A549 (cell line): ENCODE measurements at regions not wholly inside any gene's neighbourhood (a gene's known extent, or its start where the extent isn't known, plus 50 kb on each side); places are given as distances from the start of the nearest gene placed in this dataset.
A peak's percentile ranks its signal among the peaks of the same experiment; 100 is the strongest.
"Not testable (repeated sequence)": the region's sequence is repeated elsewhere in the genome, so short reads cannot be mapped to it uniquely, and the experiment has no call there.

Source experiments
- ATAC-seq, 2 experiments: fragments of 200-7000 bp in 1 of 2; fragments of >200 bp in 1 of 2; cut with Nextera tagmentation in 1 of 2; cut with Tn5 transposase in 1 of 2; 3 replicates each; pipeline versions ENCODE4 v1.8.0 to v1.9.1; 2018 to 2020; ENCODE audit warnings: mild to moderate bottlenecking in 1 of 2, moderate library complexity in 1 of 2
- CTCF ChIA-PET: fragments of 300-600 bp; sonication (Branson Sonifier 250); formaldehyde crosslinking; extraction: SDS; loops from one replicate; lab custom pipeline; 2021; ENCODE audit warnings: antibody characterized with exemption, inconsistent platforms; lab: Yijun Ruan, JAX
- POLR2A ChIA-PET: fragments of 350-600 bp; formaldehyde crosslinking; extraction: SDS; loops from one replicate; lab custom pipeline; 2021; ENCODE audit warnings: antibody characterized with exemption, inconsistent platforms; lab: Yijun Ruan, JAX
- DNase-seq, 2 experiments: peaks; one replicate each; pipeline versions ENCODE4 v3.0.0 to v3.0.0-alpha.2; 2011 to 2016; ENCODE audit warnings: low read depth in 1 of 2, low spot score in 1 of 2
- FAIRE-seq: peaks from 2 replicates; lab custom pipeline; 2011; peaks lifted over from hg19 to GRCh38; lab: Jason Lieb, UNC
- H3K27ac ChIP-seq, 2 experiments: fragments of >200 bp; sonication (Bioruptor Twin); formaldehyde crosslinking; 3 replicates each; pipeline ENCODE4 v1.5.1; 2016 to 2017
- H3K4me1 ChIP-seq: fragments of >200 bp; sonication (Bioruptor Twin); formaldehyde crosslinking; 3 replicates; pipeline ENCODE4 v1.6.1; 2016
- H3K4me2 ChIP-seq: fragments of >200 bp; sonication (Bioruptor Twin); formaldehyde crosslinking; 3 replicates; pipeline ENCODE4 v1.6.1; 2016
- H3K4me3 ChIP-seq: fragments of >200 bp; sonication (Bioruptor Twin); formaldehyde crosslinking; 3 replicates; pipeline ENCODE4 v1.5.1; 2016
- H3K9me3 ChIP-seq: fragments of >200 bp; sonication (Bioruptor Twin); formaldehyde crosslinking; 3 replicates; pipeline ENCODE4 v1.6.1; 2016
- BHLHE40 ChIP-seq: IDR thresholded peaks from 2 replicates; pipeline ENCODE4 v1.6.1; 2012; ENCODE audit warnings: low read depth, low read length, inconsistent platforms
- CBX2 ChIP-seq: fragments of 200-600 bp; sonication (generic); IDR thresholded peaks from 2 replicates; pipeline ENCODE4 v1.6.1; 2016; ENCODE audit warnings: low read depth, mild to moderate bottlenecking, borderline replicate concordance
- CBX8 ChIP-seq: fragments of 200-600 bp; sonication (generic); IDR thresholded peaks from 2 replicates; pipeline ENCODE4 v1.6.1; 2016
- CEBPB ChIP-seq, 2 experiments: fragments of >200 bp in 1 of 2; sonication (Bioruptor Twin) in 1 of 2; formaldehyde crosslinking in 1 of 2; IDR thresholded peaks; 2 replicates each; pipeline ENCODE4 v1.6.1; 2012 to 2016
- CHD4 ChIP-seq: fragments of 200-600 bp; sonication (generic); IDR thresholded peaks from 2 replicates; pipeline ENCODE4 v1.6.1; 2016; ENCODE audit warnings: antibody characterized with exemption, mild to moderate bottlenecking, borderline replicate concordance
- ESRRA ChIP-seq: fragments of 150-350 bp; IDR thresholded peaks from 2 replicates; pipeline ENCODE4 v1.6.1; 2014; ENCODE audit warnings: mild to moderate bottlenecking, low read length, borderline replicate concordance
- FOSL2 ChIP-seq, 2 experiments: fragments of 450-650 bp in 1 of 2; fragments of >200 bp in 1 of 2; sonication (Bioruptor Twin) in 1 of 2; formaldehyde crosslinking; IDR thresholded peaks; 2 replicates each; pipeline versions ENCODE4 v1.5.0 to v1.6.1; 2016 to 2020; ENCODE audit warnings: mild to moderate bottlenecking in 1 of 2, moderate library complexity in 1 of 2
- FOXS1 ChIP-seq: fragments of 250-450 bp; sonication (Bioruptor Pico); IDR thresholded peaks from 2 replicates; pipeline ENCODE4 v1.5.0; 2020; ENCODE audit warnings: mild to moderate bottlenecking, moderate library complexity
- HDAC2 ChIP-seq: fragments of 200-600 bp; sonication (generic); IDR thresholded peaks from 2 replicates; pipeline ENCODE4 v1.6.1; 2016
- HOXA7 ChIP-seq: fragments of 250-450 bp; sonication (Bioruptor Pico); IDR thresholded peaks from 2 replicates; pipeline ENCODE4 v1.5.0; 2020; ENCODE audit warnings: mild to moderate bottlenecking, moderate library complexity
- HOXB13 ChIP-seq: fragments of 250-450 bp; sonication (Bioruptor Pico); IDR thresholded peaks from 2 replicates; pipeline ENCODE4 v1.5.0; 2020; ENCODE audit warnings: low read depth, mild to moderate bottlenecking, moderate library complexity
- HOXB5 ChIP-seq: fragments of 250-450 bp; sonication (Bioruptor Pico); IDR thresholded peaks from 2 replicates; pipeline ENCODE4 v1.5.0; 2020; ENCODE audit warnings: mild to moderate bottlenecking, moderate library complexity
- JUNB ChIP-seq: fragments of >200 bp; sonication (Bioruptor Twin); formaldehyde crosslinking; IDR thresholded peaks from 2 replicates; pipeline ENCODE4 v1.6.1; 2016
- NFE2L2 ChIP-seq: fragments of 150-350 bp; conservative IDR thresholded peaks from 2 replicates; pipeline ENCODE4 v1.6.1; 2014; ENCODE audit warnings: low read length
- NPAS2 ChIP-seq: fragments of 250-450 bp; sonication (Bioruptor Pico); IDR thresholded peaks from 2 replicates; pipeline ENCODE4 v1.8.0; 2022; ENCODE audit warnings: mild to moderate bottlenecking, moderate library complexity, borderline replicate concordance
- PHF8 ChIP-seq: fragments of 200-600 bp; sonication (generic); IDR thresholded peaks from 2 replicates; pipeline ENCODE4 v1.6.1; 2016; ENCODE audit warnings: low read depth, mild to moderate bottlenecking, antibody characterized with exemption, moderate library complexity, borderline replicate concordance
- RAD21 ChIP-seq, 2 experiments: fragments of >200 bp in 1 of 2; sonication (Bioruptor Twin) in 1 of 2; formaldehyde crosslinking in 1 of 2; IDR thresholded peaks in 1 of 2; conservative IDR thresholded peaks in 1 of 2; 2 replicates in 1 of 2; 3 replicates in 1 of 2; pipeline ENCODE4 v1.6.1; 2012 to 2018; ENCODE audit warnings: inconsistent platforms in 1 of 2
- RCOR1 ChIP-seq: fragments of 150-350 bp; IDR thresholded peaks from 2 replicates; pipeline ENCODE4 v1.6.1; 2014; ENCODE audit warnings: antibody characterized with exemption, low read length, low read depth
- TFCP2L1 ChIP-seq: fragments of 250-450 bp; sonication (Bioruptor Pico); IDR thresholded peaks from 2 replicates; pipeline ENCODE4 v1.5.0; 2021; ENCODE audit warnings: mild to moderate bottlenecking
- TP53 ChIP-seq: fragments of 250-450 bp; sonication (Bioruptor Pico); IDR thresholded peaks from 2 replicates; pipeline ENCODE4 v1.5.0; 2021; ENCODE audit warnings: mild to moderate bottlenecking, moderate library complexity
- WGBS: methylation state at CpG from one replicate; pipeline ENCODE4 v1.1.6; 2017; ENCODE audit errors: missing lambda C conversion rate; 5-methylcytosine and 5-hydroxymethylcytosine counted together
- TF ChIP-seq, protein P1 (sequence below): IDR thresholded peaks from 2 replicates; pipeline ENCODE4 v1.6.1; 2012
- TF ChIP-seq, protein P2 (sequence below): fragments of 450-650 bp; IDR thresholded peaks from 2 replicates; pipeline ENCODE4 v1.6.1; 2014; ENCODE audit warnings: antibody characterized with exemption

DNA sequence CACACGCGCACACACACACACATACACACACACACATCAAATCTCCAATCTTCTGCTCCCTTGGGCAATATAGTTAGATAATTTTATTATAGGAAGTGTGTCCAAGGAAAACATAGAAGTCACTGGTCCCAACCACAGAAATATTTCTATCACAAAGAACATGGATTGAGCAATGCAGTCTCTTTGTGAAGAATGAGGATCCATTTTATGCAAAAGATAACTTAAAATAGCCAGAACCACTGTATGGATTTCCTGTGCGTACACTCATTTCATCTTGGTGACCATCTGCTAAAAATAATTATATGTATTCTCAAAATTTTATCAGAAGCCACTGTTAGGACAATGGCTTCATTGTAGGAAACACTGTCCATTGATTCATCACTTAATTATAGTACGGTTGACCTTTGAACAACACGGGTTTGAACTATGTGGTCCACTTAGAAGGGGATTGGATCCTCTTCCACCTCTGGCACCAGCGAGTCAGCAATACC, 169.6 kb upstream of the MXRA5 start (continued):
- TF ChIP-seq HOXB5 (CRISPR knock-in tag): no peak
- no peak for TF ChIP-seq PHF8
- no peak for TF ChIP-seq RCOR1
- no peak for TF ChIP-seq ESRRA
- no peak for TF ChIP-seq CEBPB (IDR thresholded peaks at IDR 0.05)
- TF ChIP-seq NPAS2: no peak
- TF ChIP-seq CBX2: no peak

DNA sequence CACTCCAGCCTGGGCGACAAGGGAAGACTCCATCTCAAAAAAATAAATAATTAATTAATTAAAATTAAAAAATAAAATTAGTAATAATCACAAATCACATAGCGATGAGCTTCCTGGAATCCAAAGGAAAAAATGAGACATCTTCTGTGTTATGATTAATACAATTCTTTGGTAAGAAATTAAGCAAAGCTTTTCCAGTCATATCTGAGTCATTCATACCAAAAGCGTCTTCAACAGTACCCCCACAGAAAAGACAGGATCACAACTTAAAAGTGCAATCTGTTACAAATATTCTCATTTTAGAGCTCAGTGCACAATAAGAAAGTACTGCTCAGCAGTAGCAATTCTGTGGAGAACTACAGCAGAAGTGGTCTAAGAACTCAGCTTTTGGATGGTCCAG, 168.5 kb upstream of the MXRA5 start:
- Histone ChIP-seq H3K27ac (no peak overlapping the region), H3K9me3 (no peaks in the 10 kb centered on the region), H3K4me1 (0 out of 3 replicates have a peak, but pooled peaks cover 4% of the 10 kb centered on the region), H3K4me2 (no peak overlapping the region), H3K4me3 (no peak overlapping the region)
- ATAC-seq (no peak), FAIRE-seq (no peak), DNase-seq (no peak)
- no peak for TF ChIP-seq TP53
- TF ChIP-seq FOXS1 (CRISPR knock-in tag): no peak
- TF ChIP-seq HOXA7 (CRISPR knock-in tag): no peak
- TF ChIP-seq, protein P1, sequence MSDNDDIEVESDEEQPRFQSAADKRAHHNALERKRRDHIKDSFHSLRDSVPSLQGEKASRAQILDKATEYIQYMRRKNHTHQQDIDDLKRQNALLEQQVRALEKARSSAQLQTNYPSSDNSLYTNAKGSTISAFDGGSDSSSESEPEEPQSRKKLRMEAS: no peak
- TF ChIP-seq PHF8: no peak
- no peak for TF ChIP-seq CBX2
- TF ChIP-seq CHD4: no peak
- TF ChIP-seq, protein P2, sequence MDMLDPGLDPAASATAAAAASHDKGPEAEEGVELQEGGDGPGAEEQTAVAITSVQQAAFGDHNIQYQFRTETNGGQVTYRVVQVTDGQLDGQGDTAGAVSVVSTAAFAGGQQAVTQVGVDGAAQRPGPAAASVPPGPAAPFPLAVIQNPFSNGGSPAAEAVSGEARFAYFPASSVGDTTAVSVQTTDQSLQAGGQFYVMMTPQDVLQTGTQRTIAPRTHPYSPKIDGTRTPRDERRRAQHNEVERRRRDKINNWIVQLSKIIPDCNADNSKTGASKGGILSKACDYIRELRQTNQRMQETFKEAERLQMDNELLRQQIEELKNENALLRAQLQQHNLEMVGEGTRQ: no peak
- no peak for TF ChIP-seq TFCP2L1
- no peak for TF ChIP-seq CBX8
- no peak for TF ChIP-seq HOXB13
- TF ChIP-seq NFE2L2: no peak
- TF ChIP-seq BHLHE40: no peak
- ChIA-PET POLR2A (no interaction called here), CTCF (no interaction called here)
- 52% methylated on average over 3 of the region's 3 CpGs for WGBS

DNA sequence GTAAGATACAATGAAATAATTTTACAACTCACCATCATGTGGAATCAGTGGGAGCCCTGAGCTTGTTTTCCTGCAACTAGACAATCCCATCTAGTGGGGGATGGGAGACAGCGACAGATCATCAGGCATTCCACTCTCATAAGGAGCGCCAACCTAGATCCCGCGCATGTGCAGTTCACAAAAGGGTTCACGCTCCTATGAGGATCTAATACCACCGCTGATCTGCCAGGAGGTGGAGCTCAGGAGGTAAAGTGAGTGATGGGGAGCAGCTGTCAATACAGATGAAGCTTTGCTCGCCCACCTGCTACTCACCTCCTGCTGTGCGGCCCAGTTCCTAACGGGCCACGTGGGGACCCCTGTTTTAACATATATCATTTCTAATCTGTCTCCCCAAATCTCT, 165.7 kb upstream of the MXRA5 start:
- DNase-seq (peak in 1 of 2 experiments; percentile 1), ATAC-seq (peak in 1 of 2 experiments; percentile 58; a peak in 2 of 6 replicates)
- H3K27ac ChIP-seq, H3K9me3 ChIP-seq, H3K4me1 ChIP-seq, CTCF ChIA-PET, FAIRE-seq, POLR2A ChIA-PET, H3K4me2 ChIP-seq, H3K4me3 ChIP-seq: not testable (repeated sequence)
- TF ChIP-seq RAD21 (conservative IDR thresholded peaks at IDR 0.05 in 1 of 2, IDR thresholded peaks at IDR 0.05 in 1 of 2): peak in 1 of 2 experiments; percentile 5; a peak in 1 of 5 replicates
- WGBS: 37% methylated on average over 10 of the region's 10 CpGs

DNA sequence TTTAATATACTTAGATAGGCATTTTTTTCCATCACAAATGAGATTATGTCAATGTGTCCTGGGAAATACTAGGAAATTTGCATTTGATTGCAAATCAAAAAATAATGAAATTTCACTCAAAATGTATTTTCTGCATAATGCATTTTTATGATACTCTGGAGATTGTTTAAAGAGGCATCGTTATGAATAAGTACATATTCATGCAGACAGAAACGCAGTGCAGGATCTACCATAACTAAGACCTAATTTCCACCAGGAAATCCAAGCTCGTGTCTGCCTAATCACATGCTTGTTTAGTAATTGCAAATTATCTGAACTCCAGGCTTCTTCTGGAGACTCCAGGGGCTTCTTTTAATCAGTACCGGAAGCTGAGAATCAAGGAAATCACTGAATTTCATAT, 163.5 kb upstream of the MXRA5 start:
- H3K9me3 ChIP-seq: no peaks in the 10 kb centered on the region
- no peak overlapping the region for H3K4me2 ChIP-seq
- ATAC-seq (no peak), DNase-seq (no peak), FAIRE-seq (no peak)
- WGBS: 40% methylated on average over 4 of the region's 4 CpGs
- CTCF ChIA-PET: interaction anchor here (1.3 kb wide), 1 partner anchor 39 kb away, joined by 3 read pairs; no protein-coding TSS in a partner anchor
- H3K4me1 ChIP-seq: no peaks in the 10 kb centered on the region
- H3K27ac ChIP-seq: no peak overlapping the region
- TF ChIP-seq JUNB (no peak), HDAC2 (no peak), CBX2 (no peak), FOSL2 (IDR thresholded peaks at IDR 0.05) (no peak), FOSL2 (CRISPR knock-in tag; IDR thresholded peaks at IDR 0.05) (no peak)
- no peak overlapping the region for H3K4me3 ChIP-seq
- POLR2A ChIA-PET: no interaction called here
